ENCODE measurements at regions not wholly inside any gene's neighbourhood (a gene's known extent, or its start where the extent isn't known, plus 50 kb on each side); places are given as distances from the start of the nearest gene placed in this dataset.

- TF ChIP-seq, protein P1, sequence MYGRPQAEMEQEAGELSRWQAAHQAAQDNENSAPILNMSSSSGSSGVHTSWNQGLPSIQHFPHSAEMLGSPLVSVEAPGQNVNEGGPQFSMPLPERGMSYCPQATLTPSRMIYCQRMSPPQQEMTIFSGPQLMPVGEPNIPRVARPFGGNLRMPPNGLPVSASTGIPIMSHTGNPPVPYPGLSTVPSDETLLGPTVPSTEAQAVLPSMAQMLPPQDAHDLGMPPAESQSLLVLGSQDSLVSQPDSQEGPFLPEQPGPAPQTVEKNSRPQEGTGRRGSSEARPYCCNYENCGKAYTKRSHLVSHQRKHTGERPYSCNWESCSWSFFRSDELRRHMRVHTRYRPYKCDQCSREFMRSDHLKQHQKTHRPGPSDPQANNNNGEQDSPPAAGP (tag by site-specific recombination; IDR thresholded peaks at IDR 0.05), result no peak
- TF ChIP-seq ZEB2 (tag by site-specific recombination; IDR thresholded peaks at IDR 0.05) (no peak), ZNF16 (tag by site-specific recombination; IDR thresholded peaks at IDR 0.05; ENCODE audit: low read depth) (no peak), HOXD13 (CRISPR knock-in tag; IDR thresholded peaks at IDR 0.05; ENCODE audit: borderline replicate concordance) (no peak), ZNF513 (tag by site-specific recombination; IDR thresholded peaks at IDR 0.05) (no peak), ZNF426 (tag by site-specific recombination; IDR thresholded peaks at IDR 0.05) (no peak), ZNF660 (tag by site-specific recombination; IDR thresholded peaks at IDR 0.05) (no peak)
Observed at GRCh38 chr1:238443687-238444086, 553.0 kb upstream of the ZP4 start (continued).

DNA sequence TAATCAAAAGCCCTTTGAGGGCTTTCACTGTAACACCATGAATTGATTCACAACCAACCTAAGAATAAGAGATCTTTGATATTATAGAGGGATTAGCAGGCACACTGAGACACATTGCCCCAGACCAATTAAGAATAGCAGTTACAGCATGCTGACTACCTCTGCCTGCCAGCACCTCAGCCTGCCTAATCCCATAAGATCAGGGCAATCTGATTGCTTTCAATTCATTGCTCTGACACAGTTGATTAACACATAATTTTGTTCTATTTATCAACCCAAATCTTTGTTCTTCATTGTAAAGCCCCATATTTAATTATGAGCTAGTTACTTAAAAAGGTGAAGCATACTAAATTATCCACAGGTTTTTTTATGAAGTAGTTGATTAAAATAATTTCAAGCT, 548.8 kb upstream of the ZP4 start:
- H3K4me3 ChIP-seq (ENCODE audit: low read depth, low read length), result no peak overlapping the region
- H3K36me3 ChIP-seq (ENCODE audit: control insufficient read depth in 2 of 2, insufficient read depth in 1 of 2, low read length in 2 of 2), result no peaks in the 10 kb centered on the region
- POLR2A ChIA-PET, result no interaction called here
- H3K27ac ChIP-seq (ENCODE audit: extremely low read depth, low read depth, low read length), result no peak overlapping the region
- CTCF ChIA-PET, result no interaction called here
- no peaks in the 10 kb centered on the region for H3K9me3 ChIP-seq (ENCODE audit: control insufficient read depth, insufficient read depth, low read depth, low read length)
- TF ChIP-seq ZNF596 (tag by site-specific recombination; IDR thresholded peaks at IDR 0.05) (no peak), ZNF785 (tag by site-specific recombination; IDR thresholded peaks at IDR 0.05) (no peak), ZNF302 (tag by site-specific recombination; IDR thresholded peaks at IDR 0.05; ENCODE audit: low read depth) (no peak), ZFHX2 (tag by site-specific recombination; conservative IDR thresholded peaks at IDR 0.05) (no peak), EGR2 (tag by site-specific recombination; IDR thresholded peaks at IDR 0.05; ENCODE audit: low read depth) (no peak), ZNF843 (tag by site-specific recombination; IDR thresholded peaks at IDR 0.05) (no peak), ZNF529 (tag by site-specific recombination; IDR thresholded peaks at IDR 0.05; ENCODE audit: insufficient replicate concordance) (no peak), HOXD13 (CRISPR knock-in tag; IDR thresholded peaks at IDR 0.05; ENCODE audit: borderline replicate concordance) (no peak), BCL11A (tag by site-specific recombination; IDR thresholded peaks at IDR 0.05; ENCODE audit: low read depth) (no peak), ZNF629 (tag by site-specific recombination; IDR thresholded peaks at IDR 0.05) (no peak), ZNF707 (tag by site-specific recombination; IDR thresholded peaks at IDR 0.05) (no peak), ZNF558 (tag by site-specific recombination; IDR thresholded peaks at IDR 0.05) (no peak)
- TF ChIP-seq, protein P2, sequence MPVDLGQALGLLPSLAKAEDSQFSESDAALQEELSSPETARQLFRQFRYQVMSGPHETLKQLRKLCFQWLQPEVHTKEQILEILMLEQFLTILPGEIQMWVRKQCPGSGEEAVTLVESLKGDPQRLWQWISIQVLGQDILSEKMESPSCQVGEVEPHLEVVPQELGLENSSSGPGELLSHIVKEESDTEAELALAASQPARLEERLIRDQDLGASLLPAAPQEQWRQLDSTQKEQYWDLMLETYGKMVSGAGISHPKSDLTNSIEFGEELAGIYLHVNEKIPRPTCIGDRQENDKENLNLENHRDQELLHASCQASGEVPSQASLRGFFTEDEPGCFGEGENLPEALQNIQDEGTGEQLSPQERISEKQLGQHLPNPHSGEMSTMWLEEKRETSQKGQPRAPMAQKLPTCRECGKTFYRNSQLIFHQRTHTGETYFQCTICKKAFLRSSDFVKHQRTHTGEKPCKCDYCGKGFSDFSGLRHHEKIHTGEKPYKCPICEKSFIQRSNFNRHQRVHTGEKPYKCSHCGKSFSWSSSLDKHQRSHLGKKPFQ (tag by site-specific recombination; IDR thresholded peaks at IDR 0.05), result no peak
- TF ChIP-seq, protein P3, sequence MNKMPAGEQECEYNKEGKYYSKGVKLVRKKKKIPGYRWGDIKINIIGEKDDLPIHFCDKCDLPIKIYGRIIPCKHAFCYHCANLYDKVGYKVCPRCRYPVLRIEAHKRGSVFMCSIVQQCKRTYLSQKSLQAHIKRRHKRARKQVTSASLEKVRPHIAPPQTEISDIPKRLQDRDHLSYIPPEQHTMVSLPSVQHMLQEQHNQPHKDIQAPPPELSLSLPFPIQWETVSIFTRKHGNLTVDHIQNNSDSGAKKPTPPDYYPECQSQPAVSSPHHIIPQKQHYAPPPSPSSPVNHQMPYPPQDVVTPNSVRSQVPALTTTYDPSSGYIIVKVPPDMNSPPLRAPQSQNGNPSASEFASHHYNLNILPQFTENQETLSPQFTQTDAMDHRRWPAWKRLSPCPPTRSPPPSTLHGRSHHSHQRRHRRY (tag by site-specific recombination; IDR thresholded peaks at IDR 0.05), result no peak
- H3K4me1 ChIP-seq (ENCODE audit: control insufficient read depth, insufficient read depth, low read length), result no peaks in the 10 kb centered on the region
